SK-N-SH treated with all-trans-retinoic acid at 6 μM for 48 hours (cell line): ENCODE measurements at regions not wholly inside any gene's neighbourhood (a gene's known extent, or its start where the extent isn't known, plus 50 kb on each side); places are given as distances from the start of the nearest gene placed in this dataset.

Experiments used
- BACH2 ChIP-seq: fragments of 250-450 bp; sonication (Bioruptor Pico); IDR thresholded peaks from 2 replicates; pipeline ENCODE4 v1.9.0; 2021; ENCODE audit warnings: mild to moderate bottlenecking, borderline replicate concordance
- CSDC2 ChIP-seq: fragments of 250-450 bp; sonication (Bioruptor Pico); IDR thresholded peaks from 2 replicates; pipeline ENCODE4 v1.5.0; 2020; ENCODE audit warnings: mild to moderate bottlenecking, moderate library complexity
- OSR1 ChIP-seq: fragments of 250-450 bp; sonication (Bioruptor Pico); IDR thresholded peaks from 2 replicates; pipeline ENCODE4 v1.8.0; 2022; ENCODE audit warnings: moderate library complexity, mild to moderate bottlenecking, inconsistent platforms
- RARB ChIP-seq: fragments of 250-450 bp; sonication (Bioruptor Pico); IDR thresholded peaks from 2 replicates; pipeline ENCODE4 v1.8.0; 2021; ENCODE audit warnings: mild to moderate bottlenecking, moderate library complexity
- SNAI2 ChIP-seq: fragments of 250-450 bp; sonication (Bioruptor Pico); IDR thresholded peaks from 2 replicates; pipeline ENCODE4 v1.5.0; 2020; ENCODE audit warnings: mild to moderate bottlenecking, moderate library complexity
- TOX ChIP-seq: fragments of 250-450 bp; sonication (Bioruptor Pico); IDR thresholded peaks from 2 replicates; pipeline ENCODE4 v1.8.0; 2021; ENCODE audit warnings: mild to moderate bottlenecking, moderate library complexity, borderline replicate concordance
- ZFP30 ChIP-seq: fragments of 450-650 bp; formaldehyde crosslinking; IDR thresholded peaks from 2 replicates; pipeline ENCODE4 v1.5.0; 2022; ENCODE audit warnings: mild to moderate bottlenecking, moderate library complexity
- ZNF8 ChIP-seq: fragments of 450-650 bp; formaldehyde crosslinking; IDR thresholded peaks from 2 replicates; pipeline ENCODE4 v1.5.0; 2020; ENCODE audit warnings: mild to moderate bottlenecking, moderate library complexity
- TF ChIP-seq, protein P1 (sequence below): fragments of 250-450 bp; sonication (Bioruptor Pico); IDR thresholded peaks from 2 replicates; pipeline ENCODE4 v1.8.0; 2020; ENCODE audit warnings: mild to moderate bottlenecking, moderate library complexity, borderline replicate concordance
- TF ChIP-seq, protein P2 (sequence below): fragments of 250-450 bp; sonication (Bioruptor Pico); IDR thresholded peaks from 2 replicates; pipeline ENCODE4 v1.5.0; 2020; ENCODE audit warnings: mild to moderate bottlenecking, moderate library complexity
- TF ChIP-seq, protein P3 (sequence below): fragments of 250-450 bp; sonication (Bioruptor Pico); IDR thresholded peaks from 2 replicates; pipeline ENCODE4 v1.8.0; 2021; ENCODE audit warnings: low read depth, mild to moderate bottlenecking, moderate library complexity, borderline replicate concordance
- TF ChIP-seq, protein P4 (sequence below): fragments of 250-450 bp; sonication (Bioruptor Pico); IDR thresholded peaks from 2 replicates; pipeline ENCODE4 v1.5.1; 2020; ENCODE audit warnings: low read depth, mild to moderate bottlenecking, moderate library complexity

DNA sequence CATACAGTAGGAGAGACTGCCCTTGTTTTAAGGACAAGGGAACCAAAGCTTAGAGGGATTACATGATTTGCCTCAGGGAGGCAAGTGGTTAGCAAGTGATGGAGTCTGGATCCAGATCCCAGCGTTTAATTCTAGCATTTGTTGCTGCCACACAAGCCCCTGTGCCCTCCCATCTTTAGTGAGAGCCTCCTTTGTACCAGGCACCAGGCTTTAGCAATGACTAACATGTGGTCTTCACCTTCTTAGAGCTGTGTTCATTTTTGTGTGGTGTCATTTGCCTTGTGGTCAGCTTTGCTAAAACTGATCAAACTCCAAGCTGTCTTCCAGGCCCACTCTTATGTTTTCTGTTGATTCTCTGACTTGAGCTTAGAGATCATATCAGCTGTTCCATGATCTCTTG, 290.5 kb downstream of the RPLP1 start:
- TF ChIP-seq, protein P1, sequence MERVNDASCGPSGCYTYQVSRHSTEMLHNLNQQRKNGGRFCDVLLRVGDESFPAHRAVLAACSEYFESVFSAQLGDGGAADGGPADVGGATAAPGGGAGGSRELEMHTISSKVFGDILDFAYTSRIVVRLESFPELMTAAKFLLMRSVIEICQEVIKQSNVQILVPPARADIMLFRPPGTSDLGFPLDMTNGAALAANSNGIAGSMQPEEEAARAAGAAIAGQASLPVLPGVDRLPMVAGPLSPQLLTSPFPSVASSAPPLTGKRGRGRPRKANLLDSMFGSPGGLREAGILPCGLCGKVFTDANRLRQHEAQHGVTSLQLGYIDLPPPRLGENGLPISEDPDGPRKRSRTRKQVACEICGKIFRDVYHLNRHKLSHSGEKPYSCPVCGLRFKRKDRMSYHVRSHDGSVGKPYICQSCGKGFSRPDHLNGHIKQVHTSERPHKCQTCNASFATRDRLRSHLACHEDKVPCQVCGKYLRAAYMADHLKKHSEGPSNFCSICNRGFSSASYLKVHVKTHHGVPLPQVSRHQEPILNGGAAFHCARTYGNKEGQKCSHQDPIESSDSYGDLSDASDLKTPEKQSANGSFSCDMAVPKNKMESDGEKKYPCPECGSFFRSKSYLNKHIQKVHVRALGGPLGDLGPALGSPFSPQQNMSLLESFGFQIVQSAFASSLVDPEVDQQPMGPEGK (CRISPR knock-in tag), result no peak
- TF ChIP-seq OSR1 (CRISPR knock-in tag) (no peak), TOX (CRISPR knock-in tag) (no peak), CSDC2 (CRISPR knock-in tag) (no peak), ZFP30 (CRISPR knock-in tag) (no peak), ZNF8 (CRISPR knock-in tag) (no peak), RARB (CRISPR knock-in tag) (no peak), SNAI2 (CRISPR knock-in tag) (no peak), BACH2 (CRISPR knock-in tag) (no peak)
- TF ChIP-seq, protein P2, sequence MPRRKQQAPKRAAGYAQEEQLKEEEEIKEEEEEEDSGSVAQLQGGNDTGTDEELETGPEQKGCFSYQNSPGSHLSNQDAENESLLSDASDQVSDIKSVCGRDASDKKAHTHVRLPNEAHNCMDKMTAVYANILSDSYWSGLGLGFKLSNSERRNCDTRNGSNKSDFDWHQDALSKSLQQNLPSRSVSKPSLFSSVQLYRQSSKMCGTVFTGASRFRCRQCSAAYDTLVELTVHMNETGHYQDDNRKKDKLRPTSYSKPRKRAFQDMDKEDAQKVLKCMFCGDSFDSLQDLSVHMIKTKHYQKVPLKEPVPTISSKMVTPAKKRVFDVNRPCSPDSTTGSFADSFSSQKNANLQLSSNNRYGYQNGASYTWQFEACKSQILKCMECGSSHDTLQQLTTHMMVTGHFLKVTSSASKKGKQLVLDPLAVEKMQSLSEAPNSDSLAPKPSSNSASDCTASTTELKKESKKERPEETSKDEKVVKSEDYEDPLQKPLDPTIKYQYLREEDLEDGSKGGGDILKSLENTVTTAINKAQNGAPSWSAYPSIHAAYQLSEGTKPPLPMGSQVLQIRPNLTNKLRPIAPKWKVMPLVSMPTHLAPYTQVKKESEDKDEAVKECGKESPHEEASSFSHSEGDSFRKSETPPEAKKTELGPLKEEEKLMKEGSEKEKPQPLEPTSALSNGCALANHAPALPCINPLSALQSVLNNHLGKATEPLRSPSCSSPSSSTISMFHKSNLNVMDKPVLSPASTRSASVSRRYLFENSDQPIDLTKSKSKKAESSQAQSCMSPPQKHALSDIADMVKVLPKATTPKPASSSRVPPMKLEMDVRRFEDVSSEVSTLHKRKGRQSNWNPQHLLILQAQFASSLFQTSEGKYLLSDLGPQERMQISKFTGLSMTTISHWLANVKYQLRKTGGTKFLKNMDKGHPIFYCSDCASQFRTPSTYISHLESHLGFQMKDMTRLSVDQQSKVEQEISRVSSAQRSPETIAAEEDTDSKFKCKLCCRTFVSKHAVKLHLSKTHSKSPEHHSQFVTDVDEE, result no peak
- TF ChIP-seq, protein P3, sequence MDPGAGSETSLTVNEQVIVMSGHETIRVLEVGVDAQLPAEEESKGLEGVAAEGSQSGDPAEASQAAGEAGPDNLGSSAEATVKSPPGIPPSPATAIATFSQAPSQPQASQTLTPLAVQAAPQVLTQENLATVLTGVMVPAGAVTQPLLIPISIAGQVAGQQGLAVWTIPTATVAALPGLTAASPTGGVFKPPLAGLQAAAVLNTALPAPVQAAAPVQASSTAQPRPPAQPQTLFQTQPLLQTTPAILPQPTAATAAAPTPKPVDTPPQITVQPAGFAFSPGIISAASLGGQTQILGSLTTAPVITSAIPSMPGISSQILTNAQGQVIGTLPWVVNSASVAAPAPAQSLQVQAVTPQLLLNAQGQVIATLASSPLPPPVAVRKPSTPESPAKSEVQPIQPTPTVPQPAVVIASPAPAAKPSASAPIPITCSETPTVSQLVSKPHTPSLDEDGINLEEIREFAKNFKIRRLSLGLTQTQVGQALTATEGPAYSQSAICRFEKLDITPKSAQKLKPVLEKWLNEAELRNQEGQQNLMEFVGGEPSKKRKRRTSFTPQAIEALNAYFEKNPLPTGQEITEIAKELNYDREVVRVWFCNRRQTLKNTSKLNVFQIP (CRISPR knock-in tag), result no peak
- TF ChIP-seq, protein P4, sequence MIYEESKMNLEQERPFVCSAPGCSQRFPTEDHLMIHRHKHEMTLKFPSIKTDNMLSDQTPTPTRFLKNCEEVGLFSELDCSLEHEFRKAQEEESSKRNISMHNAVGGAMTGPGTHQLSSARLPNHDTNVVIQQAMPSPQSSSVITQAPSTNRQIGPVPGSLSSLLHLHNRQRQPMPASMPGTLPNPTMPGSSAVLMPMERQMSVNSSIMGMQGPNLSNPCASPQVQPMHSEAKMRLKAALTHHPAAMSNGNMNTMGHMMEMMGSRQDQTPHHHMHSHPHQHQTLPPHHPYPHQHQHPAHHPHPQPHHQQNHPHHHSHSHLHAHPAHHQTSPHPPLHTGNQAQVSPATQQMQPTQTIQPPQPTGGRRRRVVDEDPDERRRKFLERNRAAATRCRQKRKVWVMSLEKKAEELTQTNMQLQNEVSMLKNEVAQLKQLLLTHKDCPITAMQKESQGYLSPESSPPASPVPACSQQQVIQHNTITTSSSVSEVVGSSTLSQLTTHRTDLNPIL (CRISPR knock-in tag), result no peak
